ENCODE measurements at regions not wholly inside any gene's neighbourhood (a gene's known extent, or its start where the extent isn't known, plus 50 kb on each side); places are given as distances from the start of the nearest gene placed in this dataset.

- no peaks in the 10 kb centered on the region for H3K4me1 Mint-ChIP-seq
- H3K36me3 ChIP-seq (replicated peaks in 1 of 2; ENCODE audit: control insufficient read depth in 1 of 2, insufficient read depth in 2 of 2, low read length in 2 of 2) = no peaks in the 10 kb centered on the region
- H3K27ac ChIP-seq (ENCODE audit: low read depth in 1 of 2, low read length in 2 of 2) = no peak overlapping the region
- H2AFZ ChIP-seq (ENCODE audit: insufficient read depth, low read depth, low read length, poor library complexity, severe bottlenecking) = no peak overlapping the region
- H3K4me3 ChIP-seq (replicated peaks in 1 of 3; ENCODE audit: low read depth in 2 of 3, low read length in 3 of 3) = no peak overlapping the region
- no peak overlapping the region for H3K9ac ChIP-seq (ENCODE audit: insufficient read depth, low read length, poor library complexity, severe bottlenecking)
- no peak for TF ChIP-seq CTCF (IDR thresholded peaks at IDR 0.05)
- H3K4me1 ChIP-seq (ENCODE audit: control insufficient read depth in 1 of 2, insufficient read depth in 2 of 2, low read length in 2 of 2) = no peaks in the 10 kb centered on the region
- 95% methylated on average over 4 of the region's 7 CpGs for WGBS (ENCODE audit: insufficient coverage)
- H3K36me3 Mint-ChIP-seq = no peaks in the 10 kb centered on the region
- no peak overlapping the region for H3K4me3 Mint-ChIP-seq
- no peaks in the 10 kb centered on the region for H3K27me3 ChIP-seq (ENCODE audit: control insufficient read depth in 2 of 2, insufficient read depth in 2 of 2, low read length in 2 of 2)
- intact Hi-C loops (cut with micrococcal nuclease) = no loop called here
- no peak overlapping the region for H3K27ac Mint-ChIP-seq
- no peak for DNase-seq
- H3K79me2 ChIP-seq (ENCODE audit: insufficient read depth, low read length) = no peaks in the 10 kb centered on the region
- no peak overlapping the region for H3K4me2 ChIP-seq (replicated peaks; ENCODE audit: extremely low read depth, low read length, poor library complexity, severe bottlenecking)
- peaks cover 0 to 2% (median 1%) of the 10 kb centered on the region in 3 donors for H3K27me3 Mint-ChIP-seq (ENCODE audit: low read depth in 3 of 3)
- no peaks in the 10 kb centered on the region for H4K20me1 ChIP-seq (ENCODE audit: insufficient read depth, low read length)
- peaks cover 4 to 11% of the 10 kb centered on the region in 2 donors for H3K9me3 ChIP-seq (replicated peaks in 1 of 2; ENCODE audit: control insufficient read depth in 1 of 2, insufficient read depth in 1 of 2, low read length in 2 of 2)
- H3K9me3 Mint-ChIP-seq = peaks cover 4 to 19% (median 14%) of the 10 kb centered on the region in 7 donors
These were observed 289.9 kb upstream of the SLC30A5 start for GRCh38 chr5:68803881-68804319.

- no peak overlapping the region for H3K4me3 ChIP-seq (replicated peaks in 1 of 3; ENCODE audit: low read depth in 2 of 3, low read length in 3 of 3)
- no peak overlapping the region for H3K27ac ChIP-seq (ENCODE audit: low read depth in 1 of 2, low read length in 2 of 2)
- TF ChIP-seq CTCF (IDR thresholded peaks at IDR 0.05) = no peak
- H3K4me2 ChIP-seq (replicated peaks; ENCODE audit: extremely low read depth, low read length, poor library complexity, severe bottlenecking) = no peak overlapping the region
- no peaks in the 10 kb centered on the region for H3K79me2 ChIP-seq (ENCODE audit: insufficient read depth, low read length)
- H3K9ac ChIP-seq (ENCODE audit: insufficient read depth, low read length, poor library complexity, severe bottlenecking) = no peak overlapping the region
- peaks cover 4 to 19% (median 14%) of the 10 kb centered on the region in 7 donors for H3K9me3 Mint-ChIP-seq
- no peaks in the 10 kb centered on the region for H3K36me3 ChIP-seq (replicated peaks in 1 of 2; ENCODE audit: control insufficient read depth in 1 of 2, insufficient read depth in 2 of 2, low read length in 2 of 2)
- H3K9me3 ChIP-seq (replicated peaks in 1 of 2; ENCODE audit: control insufficient read depth in 1 of 2, insufficient read depth in 1 of 2, low read length in 2 of 2) = peaks cover 4 to 11% of the 10 kb centered on the region in 2 donors
- WGBS (ENCODE audit: insufficient coverage) = no CpG with 5 or more reads among the region's 3 CpGs
- H3K4me1 Mint-ChIP-seq = no peaks in the 10 kb centered on the region
- intact Hi-C loops (cut with micrococcal nuclease) = no loop called here
- no peak overlapping the region for H3K4me3 Mint-ChIP-seq
- H3K27ac Mint-ChIP-seq = no peak overlapping the region
- H3K36me3 Mint-ChIP-seq = no peaks in the 10 kb centered on the region
- DNase-seq = no peak
- peaks cover 0 to 2% (median 1%) of the 10 kb centered on the region in 3 donors for H3K27me3 Mint-ChIP-seq (ENCODE audit: low read depth in 3 of 3)
- no peaks in the 10 kb centered on the region for H3K27me3 ChIP-seq (ENCODE audit: control insufficient read depth in 2 of 2, insufficient read depth in 2 of 2, low read length in 2 of 2)
- no peaks in the 10 kb centered on the region for H4K20me1 ChIP-seq (ENCODE audit: insufficient read depth, low read length)
- H2AFZ ChIP-seq (ENCODE audit: insufficient read depth, low read depth, low read length, poor library complexity, severe bottlenecking) = no peak overlapping the region
- no peaks in the 10 kb centered on the region for H3K4me1 ChIP-seq (ENCODE audit: control insufficient read depth in 1 of 2, insufficient read depth in 2 of 2, low read length in 2 of 2)
These were observed 289.5 kb upstream of the SLC30A5 start for GRCh38 chr5:68804343-68804742.

All from CD14-positive monocyte (primary cell).